Cardiac muscle cell (in vitro differentiated cells and primary cell): ENCODE measurements at regions not wholly inside any gene's neighbourhood (a gene's known extent, or its start where the extent isn't known, plus 50 kb on each side); places are given as distances from the start of the nearest gene placed in this dataset.

ENCODE experiments used
- DNase-seq, 2 donors: peaks; one replicate each; pipeline versions ENCODE4 v3.0.0 to v3.0.0-alpha.2; 2010 to 2017; ENCODE audit warnings: low read depth in 1 of 2, low spot score in 1 of 2
- H3K27ac ChIP-seq: fragments of 200-600 bp; sonication (generic); 2 replicates; pipeline ENCODE4 v1.5.1; 2016
- H3K27me3 ChIP-seq: fragments of 200-600 bp; sonication (generic); 2 replicates; pipeline ENCODE4 v1.6.0; 2016; ENCODE audit warnings: control low read depth
- H3K36me3 ChIP-seq: fragments of 200-600 bp; sonication (generic); 2 replicates; pipeline ENCODE4 v1.5.1; 2016; ENCODE audit warnings: control low read depth
- H3K4me1 ChIP-seq: fragments of 200-600 bp; sonication (generic); 2 replicates; pipeline ENCODE4 v1.8.1; 2017; ENCODE audit warnings: low read depth, mild to moderate bottlenecking, mixed run types
- H3K4me3 ChIP-seq: fragments of 200-600 bp; sonication (generic); 2 replicates; pipeline ENCODE4 v1.5.1; 2016; ENCODE audit warnings: mild to moderate bottlenecking
- H3K9me3 ChIP-seq: fragments of 200-600 bp; sonication (generic); 2 replicates; pipeline ENCODE4 v1.5.1; 2017; ENCODE audit warnings: low read depth, mild to moderate bottlenecking, control low read depth
- CTCF ChIP-seq: IDR thresholded peaks from 2 replicates; pipeline ENCODE4 v1.5.1; 2012; ENCODE audit warnings: low read depth, mild to moderate bottlenecking, low read length

GRCh38 chr9:109973336-109973735, 193.3 kb downstream of the PALM2AKAP2 start:
- no peaks in the 10 kb centered on the region for H3K9me3 ChIP-seq
- no peak overlapping the region for H3K27ac ChIP-seq
- TF ChIP-seq CTCF = no peak
- peaks cover 20% of the 10 kb centered on the region for H3K36me3 ChIP-seq
- no peak overlapping the region for H3K4me3 ChIP-seq
- H3K27me3 ChIP-seq = no peaks in the 10 kb centered on the region
- no peak for DNase-seq
- no peaks in the 10 kb centered on the region for H3K4me1 ChIP-seq

GRCh38 chr9:109974143-109974917, 194.3 kb downstream of the PALM2AKAP2 start:
- DNase-seq = no peak
- H3K4me1 ChIP-seq = no peaks in the 10 kb centered on the region
- no peak for TF ChIP-seq CTCF
- no peaks in the 10 kb centered on the region for H3K9me3 ChIP-seq
- H3K27ac ChIP-seq = no peak overlapping the region
- H3K27me3 ChIP-seq = no peaks in the 10 kb centered on the region
- H3K36me3 ChIP-seq = peaks cover 20% of the 10 kb centered on the region
- H3K4me3 ChIP-seq = no peak overlapping the region

- Histone ChIP-seq H3K4me1 (no peaks in the 10 kb centered on the region), H3K4me3 (no peak overlapping the region), H3K9me3 (no peaks in the 10 kb centered on the region), H3K27me3 (no peaks in the 10 kb centered on the region), H3K36me3 (peaks cover 20% of the 10 kb centered on the region), H3K27ac (no peak overlapping the region)
- TF ChIP-seq CTCF = no peak
- DNase-seq = no peak
Measured at GRCh38 chr9:109974918-109975276, 194.9 kb downstream of the PALM2AKAP2 start.

- no peak overlapping the region for H3K4me3 ChIP-seq
- no peak for DNase-seq
- H3K4me1 ChIP-seq = no peaks in the 10 kb centered on the region
- no peaks in the 10 kb centered on the region for H3K9me3 ChIP-seq
- peaks cover 20% of the 10 kb centered on the region for H3K36me3 ChIP-seq
- TF ChIP-seq CTCF = no peak
- H3K27ac ChIP-seq = no peak overlapping the region
- no peaks in the 10 kb centered on the region for H3K27me3 ChIP-seq
Measured at GRCh38 chr9:109975574-109976295, 195.7 kb downstream of the PALM2AKAP2 start.

- Histone ChIP-seq H3K4me3 (no peak overlapping the region), H3K4me1 (no peaks in the 10 kb centered on the region), H3K27ac (no peak overlapping the region), H3K36me3 (peaks cover 20% of the 10 kb centered on the region), H3K27me3 (no peaks in the 10 kb centered on the region), H3K9me3 (no peaks in the 10 kb centered on the region)
- TF ChIP-seq CTCF = no peak
- no peak for DNase-seq
Measured at GRCh38 chr9:109976303-109976702, 196.3 kb downstream of the PALM2AKAP2 start.
